Suprapubic skin (tissue), 3 donors: ENCODE measurements at regions not wholly inside any gene's neighbourhood (a gene's known extent, or its start where the extent isn't known, plus 50 kb on each side); places are given as distances from the start of the nearest gene placed in this dataset.

Experiments
- EP300 ChIP-seq: sonication (generic); formaldehyde crosslinking; IDR thresholded peaks from one replicate; pipeline ENCODE4 v1.6.1; 2017; ENCODE audit warnings: antibody characterized with exemption
- POLR2A ChIP-seq, 2 donors: fragments of 450-650 bp; IDR thresholded peaks; one replicate each; pipeline ENCODE4 v1.6.1; 2017; ENCODE audit warnings: antibody characterized with exemption in 2 of 2, mild to moderate bottlenecking in 2 of 2, moderate library complexity in 2 of 2
- TF ChIP-seq, protein P1 (sequence below), 2 donors: fragments of 200-600 bp in 1 of 2; fragments of 450-650 bp in 1 of 2; sonication (generic) in 1 of 2; IDR thresholded peaks; one replicate each; pipeline ENCODE4 v1.5.1; 2016 to 2019; ENCODE audit warnings: antibody characterized with exemption in 2 of 2, mild to moderate bottlenecking in 1 of 2, moderate library complexity in 1 of 2

DNA sequence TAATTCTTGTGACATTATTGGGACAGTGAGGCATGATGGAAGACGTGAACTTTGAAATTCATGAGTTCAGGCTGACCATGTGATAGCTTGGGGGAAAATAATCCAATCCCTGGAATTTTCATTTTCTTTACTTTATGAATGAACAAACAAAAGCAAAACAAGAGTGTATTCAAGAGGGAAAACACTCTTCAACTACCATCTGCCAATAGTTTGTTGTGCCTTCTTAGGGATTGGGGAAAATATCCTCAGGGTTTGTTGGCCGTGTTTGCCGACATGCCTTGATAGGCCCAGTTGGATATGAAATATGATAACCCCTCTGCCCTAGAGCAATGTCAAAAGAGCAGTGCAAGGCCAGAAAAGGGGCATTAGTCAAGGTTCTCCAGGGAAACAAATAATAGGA is 80.8 kb upstream of the CLNK start:
- TF ChIP-seq, protein P1, sequence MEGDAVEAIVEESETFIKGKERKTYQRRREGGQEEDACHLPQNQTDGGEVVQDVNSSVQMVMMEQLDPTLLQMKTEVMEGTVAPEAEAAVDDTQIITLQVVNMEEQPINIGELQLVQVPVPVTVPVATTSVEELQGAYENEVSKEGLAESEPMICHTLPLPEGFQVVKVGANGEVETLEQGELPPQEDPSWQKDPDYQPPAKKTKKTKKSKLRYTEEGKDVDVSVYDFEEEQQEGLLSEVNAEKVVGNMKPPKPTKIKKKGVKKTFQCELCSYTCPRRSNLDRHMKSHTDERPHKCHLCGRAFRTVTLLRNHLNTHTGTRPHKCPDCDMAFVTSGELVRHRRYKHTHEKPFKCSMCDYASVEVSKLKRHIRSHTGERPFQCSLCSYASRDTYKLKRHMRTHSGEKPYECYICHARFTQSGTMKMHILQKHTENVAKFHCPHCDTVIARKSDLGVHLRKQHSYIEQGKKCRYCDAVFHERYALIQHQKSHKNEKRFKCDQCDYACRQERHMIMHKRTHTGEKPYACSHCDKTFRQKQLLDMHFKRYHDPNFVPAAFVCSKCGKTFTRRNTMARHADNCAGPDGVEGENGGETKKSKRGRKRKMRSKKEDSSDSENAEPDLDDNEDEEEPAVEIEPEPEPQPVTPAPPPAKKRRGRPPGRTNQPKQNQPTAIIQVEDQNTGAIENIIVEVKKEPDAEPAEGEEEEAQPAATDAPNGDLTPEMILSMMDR (IDR thresholded peaks at IDR 0.05) = no peak
- TF ChIP-seq EP300 (no peak), POLR2A (IDR thresholded peaks at IDR 0.05) (no peak)
